Prostate gland (tissue), 2 donors: ENCODE measurements at regions not wholly inside any gene's neighbourhood (a gene's known extent, or its start where the extent isn't known, plus 50 kb on each side); places are given as distances from the start of the nearest gene placed in this dataset.
"Not testable (repeated sequence)": the region's sequence is repeated elsewhere in the genome, so short reads cannot be mapped to it uniquely, and the experiment has no call there.

ENCODE experiments used
- DNase-seq: peaks from one replicate; pipeline ENCODE4 v3.0.0-alpha.2; 2019; ENCODE audit warnings: low spot score
- H3K27ac ChIP-seq, 2 donors: fragments of 200-600 bp; sonication (generic); 2 replicates each; pipeline ENCODE4 v1.5.1; 2017 to 2019
- H3K27me3 ChIP-seq: fragments of 200-600 bp; sonication (generic); replicated peaks from 2 replicates; pipeline ENCODE4 v1.5.1; 2019; ENCODE audit not compliant: insufficient read depth
- H3K36me3 ChIP-seq, 2 donors: fragments of 200-600 bp; sonication (generic); 1 replicate in 1 of 2; 2 replicates in 1 of 2; pipeline versions ENCODE4 v1.5.1 to v1.8.1; 2017 to 2019
- H3K4me1 ChIP-seq: fragments of 200-600 bp; sonication (generic); replicated peaks from 2 replicates; pipeline ENCODE4 v1.5.1; 2019
- H3K4me3 ChIP-seq, 2 donors: fragments of 200-600 bp; sonication (generic); 2 replicates each; pipeline ENCODE4 v1.5.1; 2017 to 2019
- H3K9me3 ChIP-seq: fragments of 200-600 bp; sonication (generic); 2 replicates; pipeline ENCODE4 v1.5.1; 2017
- CTCF ChIP-seq, 4 experiments: fragments of 200-600 bp in 2 of 4; fragments of 450-650 bp in 2 of 4; sonication (generic) in 2 of 4; IDR thresholded peaks; 1 replicate in 3 of 4; 2 replicates in 1 of 4; pipeline ENCODE4 v1.5.1; 2016 to 2019; ENCODE audit warnings: antibody characterized with exemption in 4 of 4, mild to moderate bottlenecking in 2 of 4, moderate library complexity in 2 of 4
- POLR2A ChIP-seq: fragments of 450-650 bp; IDR thresholded peaks from one replicate; pipeline ENCODE4 v1.6.1; 2016; ENCODE audit warnings: antibody characterized with exemption, mild to moderate bottlenecking
- POLR2AphosphoS5 ChIP-seq: sonication (generic); formaldehyde crosslinking; IDR thresholded peaks from one replicate; pipeline ENCODE4 v1.6.1; 2017; ENCODE audit warnings: antibody characterized with exemption
- WGBS: methylation state at CpG from one replicate; pipeline ENCODE4 v1.1.5; 2018; 5-methylcytosine and 5-hydroxymethylcytosine counted together
- intact Hi-C: fragments of 100-400 bp; cut with DNase I; formaldehyde crosslinking; loops from one replicate; pipeline ENCODE4 v1.14.2; 2022

DNA sequence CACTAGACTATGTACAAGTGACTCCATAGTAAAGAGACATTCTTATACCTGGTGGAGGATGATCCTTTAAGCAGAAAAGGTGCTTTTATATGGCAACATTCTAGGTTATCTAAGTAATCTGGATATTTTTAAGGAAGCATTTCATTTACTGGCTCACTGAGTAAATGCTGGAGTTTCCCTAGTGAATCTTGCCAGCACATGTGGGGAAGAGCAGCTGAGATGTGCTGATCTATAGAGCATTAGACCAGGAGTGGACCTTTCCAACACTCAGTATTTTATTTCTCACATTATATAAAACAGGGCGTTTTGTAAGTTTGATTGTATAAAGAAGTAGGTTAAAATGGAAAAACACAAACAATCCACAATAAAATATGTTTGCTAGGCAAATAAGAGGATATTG, 478.5 kb downstream of the ATP23 start:
- H3K27me3 ChIP-seq = no peaks in the 10 kb centered on the region
- no peaks in the 10 kb centered on the region for H3K36me3 ChIP-seq
- H3K27ac ChIP-seq = no peak overlapping the region
- no peak overlapping the region for H3K4me3 ChIP-seq
- H3K4me1 ChIP-seq = no peaks in the 10 kb centered on the region
- 15% methylated on average over 1 of the region's 1 CpG for WGBS
- no peaks in the 10 kb centered on the region for H3K9me3 ChIP-seq
- no peak for DNase-seq
- TF ChIP-seq POLR2A (no peak), CTCF (IDR thresholded peaks at IDR 0.05) (no peak), POLR2AphosphoS5 (no peak)
- intact Hi-C loops = no loop called here

- TF ChIP-seq POLR2AphosphoS5 (peak; percentile 44), CTCF (IDR thresholded peaks at IDR 0.05) (no peak)
- no peaks in the 10 kb centered on the region for H3K4me1 ChIP-seq
- no peaks in the 10 kb centered on the region for H3K27me3 ChIP-seq
- no peak overlapping the region for H3K27ac ChIP-seq
- 20% methylated on average over 4 of the region's 4 CpGs for WGBS
- H3K9me3 ChIP-seq = no peaks in the 10 kb centered on the region
- peak; percentile 53 for DNase-seq
- no peaks in the 10 kb centered on the region for H3K36me3 ChIP-seq
- intact Hi-C loops = no loop called here
- no peak overlapping the region for H3K4me3 ChIP-seq
These were observed 479.1 kb downstream of the ATP23 start for GRCh38 chr12:58420503-58420902.

GRCh38 chr12:58421990-58422389, 480.6 kb downstream of the ATP23 start:
- TF ChIP-seq POLR2A (no peak), CTCF (IDR thresholded peaks at IDR 0.05) (no peak), POLR2AphosphoS5 (no peak)
- Histone ChIP-seq H3K27me3 (no peaks in the 10 kb centered on the region), H3K27ac (no peak overlapping the region), H3K4me1 (no peaks in the 10 kb centered on the region), H3K9me3 (no peaks in the 10 kb centered on the region), H3K4me3 (no peak overlapping the region), H3K36me3 (no peaks in the 10 kb centered on the region)
- WGBS = 95% methylated on average over 3 of the region's 3 CpGs
- no peak for DNase-seq
- intact Hi-C loops = no loop called here

GRCh38 chr12:58424735-58425392, 483.5 kb downstream of the ATP23 start:
- DNase-seq = no peak
- no peaks in the 10 kb centered on the region for H3K4me1 ChIP-seq
- TF ChIP-seq POLR2AphosphoS5 (no peak), POLR2A (no peak)
- no peak overlapping the region for H3K4me3 ChIP-seq
- no peaks in the 10 kb centered on the region for H3K9me3 ChIP-seq
- H3K27me3 ChIP-seq = no peaks in the 10 kb centered on the region
- intact Hi-C loops = no loop called here
- 16% methylated on average over 1 of the region's 1 CpG for WGBS
- H3K36me3 ChIP-seq = no peaks in the 10 kb centered on the region
- peak overlapping the region; percentile 13 to 37 for H3K27ac ChIP-seq

- Histone ChIP-seq H3K36me3 (no peaks in the 10 kb centered on the region), H3K4me3 (no peak overlapping the region), H3K27me3 (no peaks in the 10 kb centered on the region), H3K27ac (peak overlapping the region; percentile 20 to 61), H3K9me3 (no peaks in the 10 kb centered on the region), H3K4me1 (no peaks in the 10 kb centered on the region)
- no peak for TF ChIP-seq POLR2A
- TF ChIP-seq POLR2AphosphoS5 = peak; percentile 66
- peak; percentile 36 for DNase-seq
- intact Hi-C loops = no loop called here
- 23% methylated on average over 6 of the region's 6 CpGs for WGBS
These were observed 484.4 kb downstream of the ATP23 start for GRCh38 chr12:58425481-58426392.

GRCh38 chr12:58426437-58426836, 485.1 kb downstream of the ATP23 start:
- H3K4me1 ChIP-seq, DNase-seq, H3K4me3 ChIP-seq, H3K27me3 ChIP-seq, H3K9me3 ChIP-seq, H3K36me3 ChIP-seq, intact Hi-C loops: not testable (repeated sequence)
- WGBS = 88% methylated on average over 3 of the region's 3 CpGs
- peak overlapping the region; percentile 20 to 61 for H3K27ac ChIP-seq
